Mesothelial cell of epicardium (in vitro differentiated cells): ENCODE measurements at regions not wholly inside any gene's neighbourhood (a gene's known extent, or its start where the extent isn't known, plus 50 kb on each side); places are given as distances from the start of the nearest gene placed in this dataset.

Experiments
- DNase-seq, 2 experiments: peaks; one replicate each; pipeline ENCODE4 v3.0.0; 2021; ENCODE audit warnings: low spot score in 2 of 2; ENCODE audit not compliant: unreplicated experiment in 2 of 2
- H3K27ac Mint-ChIP-seq: 2 replicates; pipeline ENCODE4 v1.8.0; 2021; ENCODE audit warnings: mixed read lengths
- H3K27me3 Mint-ChIP-seq: 2 replicates; pipeline ENCODE4 v1.8.0; 2021; ENCODE audit warnings: low read depth, mixed read lengths
- H3K36me3 Mint-ChIP-seq: 2 replicates; pipeline ENCODE4 v1.8.0; 2021; ENCODE audit warnings: mixed read lengths
- H3K4me1 Mint-ChIP-seq: 2 replicates; pipeline ENCODE4 v1.8.0; 2021; ENCODE audit warnings: mixed read lengths
- H3K4me3 Mint-ChIP-seq: 2 replicates; pipeline ENCODE4 v1.8.0; 2021; ENCODE audit warnings: mild to moderate bottlenecking, moderate library complexity, mixed read lengths
- H3K9me3 Mint-ChIP-seq: 2 replicates; pipeline ENCODE4 v1.8.0; 2021; ENCODE audit warnings: mixed read lengths
- TF ChIP-seq, protein P1 (sequence below): fragments of 200-600 bp; sonication (generic); IDR thresholded peaks from one replicate; pipeline ENCODE4 v1.5.0; 2021; ENCODE audit warnings: antibody characterized with exemption; ENCODE audit not compliant: unreplicated experiment

DNA sequence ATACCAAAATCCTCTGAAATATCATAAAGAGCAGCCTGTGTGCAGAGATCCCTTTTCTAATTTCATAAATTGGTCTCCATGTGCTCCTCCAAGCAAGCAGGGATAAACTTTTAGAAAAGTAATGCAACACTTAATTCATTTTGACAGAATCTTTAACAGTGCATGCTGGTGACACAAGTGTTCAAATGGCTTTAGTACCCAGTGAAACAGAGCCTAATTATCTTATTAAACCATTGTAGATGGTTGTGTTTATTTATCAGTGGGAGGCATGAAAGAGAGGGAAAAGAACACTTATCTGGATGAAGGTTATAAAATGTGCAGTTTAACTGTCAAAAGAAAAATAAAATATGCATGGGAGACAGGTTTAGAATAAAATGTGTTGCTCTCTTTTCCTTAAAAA, 945.0 kb upstream of the PCDH20 start:
- Mint-ChIP-seq H3K36me3 (no peaks in the 10 kb centered on the region), H3K27ac (no peak overlapping the region), H3K9me3 (peaks cover 8% of the 10 kb centered on the region), H3K4me1 (no peaks in the 10 kb centered on the region), H3K27me3 (no peaks in the 10 kb centered on the region), H3K4me3 (no peak overlapping the region)
- TF ChIP-seq, protein P1, sequence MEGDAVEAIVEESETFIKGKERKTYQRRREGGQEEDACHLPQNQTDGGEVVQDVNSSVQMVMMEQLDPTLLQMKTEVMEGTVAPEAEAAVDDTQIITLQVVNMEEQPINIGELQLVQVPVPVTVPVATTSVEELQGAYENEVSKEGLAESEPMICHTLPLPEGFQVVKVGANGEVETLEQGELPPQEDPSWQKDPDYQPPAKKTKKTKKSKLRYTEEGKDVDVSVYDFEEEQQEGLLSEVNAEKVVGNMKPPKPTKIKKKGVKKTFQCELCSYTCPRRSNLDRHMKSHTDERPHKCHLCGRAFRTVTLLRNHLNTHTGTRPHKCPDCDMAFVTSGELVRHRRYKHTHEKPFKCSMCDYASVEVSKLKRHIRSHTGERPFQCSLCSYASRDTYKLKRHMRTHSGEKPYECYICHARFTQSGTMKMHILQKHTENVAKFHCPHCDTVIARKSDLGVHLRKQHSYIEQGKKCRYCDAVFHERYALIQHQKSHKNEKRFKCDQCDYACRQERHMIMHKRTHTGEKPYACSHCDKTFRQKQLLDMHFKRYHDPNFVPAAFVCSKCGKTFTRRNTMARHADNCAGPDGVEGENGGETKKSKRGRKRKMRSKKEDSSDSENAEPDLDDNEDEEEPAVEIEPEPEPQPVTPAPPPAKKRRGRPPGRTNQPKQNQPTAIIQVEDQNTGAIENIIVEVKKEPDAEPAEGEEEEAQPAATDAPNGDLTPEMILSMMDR = no peak
- no peak for DNase-seq

DNA sequence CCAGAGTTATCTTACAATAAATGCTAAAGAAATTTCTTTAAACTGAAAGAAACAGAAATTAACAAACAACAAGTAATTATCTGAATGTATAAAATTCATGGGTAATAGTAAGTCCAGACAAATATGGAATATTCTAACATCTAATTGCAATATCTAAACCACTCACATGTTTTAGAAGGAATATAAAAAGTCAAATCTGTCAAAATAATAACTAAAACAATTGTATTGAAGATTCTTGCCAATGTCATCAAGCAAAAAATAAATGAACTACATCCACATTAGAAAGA, 942.9 kb upstream of the PCDH20 start:
- no peak for DNase-seq
- Mint-ChIP-seq H3K36me3 (no peaks in the 10 kb centered on the region), H3K4me1 (no peaks in the 10 kb centered on the region), H3K27me3 (no peaks in the 10 kb centered on the region), H3K27ac (no peak overlapping the region), H3K9me3 (peaks cover 8% of the 10 kb centered on the region), H3K4me3 (no peak overlapping the region)
- TF ChIP-seq, protein P1 = no peak

DNA sequence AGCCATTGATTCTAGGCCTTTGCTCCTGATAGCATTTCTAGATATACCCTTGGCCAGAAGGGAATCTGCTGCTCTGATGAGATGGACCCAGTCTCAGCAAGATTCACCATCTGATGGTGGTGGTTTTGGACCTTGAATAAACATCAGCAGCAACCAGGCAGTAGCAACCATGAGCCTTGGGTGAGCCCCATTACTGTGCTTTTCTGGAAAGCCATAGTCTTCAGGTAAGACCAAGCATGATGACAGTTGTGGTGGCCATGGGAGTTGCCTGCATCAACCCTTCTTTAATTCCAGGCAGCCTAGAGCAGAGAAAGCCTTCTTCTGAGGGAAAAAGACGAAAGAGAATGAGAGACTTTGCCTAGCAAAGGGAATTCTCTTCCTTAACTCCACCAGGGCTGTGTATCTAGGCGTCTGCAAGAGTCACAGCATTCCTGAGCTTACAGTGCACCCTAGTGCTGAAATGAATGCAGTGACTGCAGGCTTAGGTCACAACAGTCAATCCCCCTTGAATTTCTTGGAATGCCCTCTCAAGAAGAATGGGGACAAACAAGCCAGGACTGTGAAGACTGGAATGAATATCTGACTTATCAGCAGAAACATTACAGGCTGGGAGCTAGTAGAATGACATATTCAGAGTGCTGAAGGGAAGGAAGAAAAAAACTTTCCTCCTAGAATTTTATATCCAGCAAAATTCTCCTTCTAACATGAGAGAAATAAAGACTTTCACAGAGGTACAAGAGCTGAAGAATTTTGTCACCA, 942.4 kb upstream of the PCDH20 start:
- no peaks in the 10 kb centered on the region for H3K36me3 Mint-ChIP-seq
- H3K27ac Mint-ChIP-seq = no peak overlapping the region
- no peaks in the 10 kb centered on the region for H3K4me1 Mint-ChIP-seq
- TF ChIP-seq, protein P1 = no peak
- H3K9me3 Mint-ChIP-seq = peaks cover 8% of the 10 kb centered on the region
- DNase-seq = no peak
- H3K27me3 Mint-ChIP-seq = no peaks in the 10 kb centered on the region
- no peak overlapping the region for H3K4me3 Mint-ChIP-seq

DNA sequence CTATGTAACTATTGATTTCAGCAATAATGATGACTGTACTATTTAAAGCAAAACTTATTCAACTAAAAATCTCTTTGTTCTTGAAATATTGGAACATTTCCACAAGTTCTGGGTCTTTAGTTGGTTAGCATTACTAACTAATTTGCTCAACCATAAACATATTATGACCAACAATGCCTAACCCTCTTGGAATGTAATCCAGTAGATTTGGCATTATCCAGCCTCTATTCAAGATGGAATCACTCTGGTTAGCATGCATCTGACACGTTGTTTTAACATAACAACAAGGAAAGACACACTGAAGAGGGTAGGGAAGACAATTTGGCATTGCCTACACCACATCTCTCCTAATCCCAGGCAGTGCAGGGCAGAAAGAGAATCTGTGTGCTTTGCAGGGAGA, 941.3 kb upstream of the PCDH20 start:
- TF ChIP-seq, protein P1 = no peak
- Mint-ChIP-seq H3K9me3 (peaks cover 8% of the 10 kb centered on the region), H3K36me3 (no peaks in the 10 kb centered on the region), H3K4me1 (no peaks in the 10 kb centered on the region), H3K27me3 (no peaks in the 10 kb centered on the region), H3K27ac (no peak overlapping the region), H3K4me3 (no peak overlapping the region)
- DNase-seq = no peak

DNA sequence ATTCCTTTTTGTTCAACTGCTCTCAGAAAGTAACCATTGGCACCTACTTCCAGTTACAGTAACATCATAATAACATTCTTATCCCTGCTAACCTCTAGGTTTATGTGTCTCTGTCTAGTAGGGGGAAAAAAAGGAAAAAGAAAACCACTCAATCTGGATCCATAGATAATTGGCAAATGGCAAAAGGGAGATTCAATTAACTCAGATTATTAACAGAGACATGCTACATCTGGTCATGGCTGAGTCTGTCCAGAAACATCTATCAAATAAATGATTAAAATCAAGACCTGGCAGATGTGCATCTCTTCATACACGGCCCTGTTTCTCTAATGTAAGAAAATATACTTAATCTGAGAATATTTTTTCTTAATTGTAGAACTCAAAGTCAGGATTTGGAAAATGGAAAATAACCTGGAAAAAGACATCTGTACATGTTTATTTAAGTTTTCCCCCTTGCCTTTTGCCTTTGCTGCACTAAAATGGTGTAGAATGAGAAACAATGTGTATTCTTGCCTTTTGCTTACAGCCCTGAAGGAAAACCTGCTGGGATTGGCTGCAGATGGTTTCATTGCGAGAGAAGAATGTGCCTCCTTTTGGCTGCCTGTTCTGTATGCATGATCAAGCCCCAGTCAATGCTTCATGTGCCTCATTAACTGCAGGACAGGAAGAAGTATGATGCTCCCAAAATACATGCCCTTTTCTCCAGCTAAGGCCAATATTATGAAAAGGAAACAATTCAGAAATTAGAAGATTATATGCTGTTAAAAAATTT, 921.6 kb upstream of the PCDH20 start:
- TF ChIP-seq, protein P1 = no peak
- H3K9me3 Mint-ChIP-seq = peaks cover 4% of the 10 kb centered on the region
- no peaks in the 10 kb centered on the region for H3K36me3 Mint-ChIP-seq
- no peak for DNase-seq
- no peak overlapping the region for H3K4me3 Mint-ChIP-seq
- no peak overlapping the region for H3K27ac Mint-ChIP-seq
- peaks cover 5% of the 10 kb centered on the region for H3K4me1 Mint-ChIP-seq
- no peaks in the 10 kb centered on the region for H3K27me3 Mint-ChIP-seq
